ENCODE measurements at regions not wholly inside any gene's neighbourhood (a gene's known extent, or its start where the extent isn't known, plus 50 kb on each side); places are given as distances from the start of the nearest gene placed in this dataset.

DNA sequence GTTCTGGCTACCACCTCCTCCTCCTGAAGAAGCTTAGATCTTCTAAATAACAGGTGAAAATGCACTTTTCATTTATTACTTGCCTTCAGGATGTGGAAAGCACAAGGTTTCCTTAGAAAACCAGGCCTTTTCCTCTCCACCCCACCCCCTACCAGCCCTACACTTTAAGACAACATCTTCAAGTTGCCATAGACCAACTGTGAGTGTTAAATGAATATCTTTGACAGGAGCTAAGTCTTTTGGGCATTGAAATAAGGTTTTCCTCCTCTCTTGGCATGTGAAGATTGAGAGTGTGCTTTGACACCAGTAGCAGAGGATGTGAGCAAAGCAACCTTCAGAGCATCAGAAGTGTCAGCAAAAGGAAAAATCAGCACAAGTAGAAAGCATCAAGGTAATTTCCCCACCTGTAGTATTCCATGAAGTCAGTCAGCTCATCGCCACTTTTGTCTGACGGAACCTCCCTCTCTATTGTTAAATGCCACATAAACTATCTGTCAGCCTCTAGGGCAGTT, 532.3 kb upstream of the MMS22L start:
- no peak for TF ChIP-seq ZNF70 (CRISPR knock-in tag; IDR thresholded peaks at IDR 0.05)
- TF ChIP-seq ZC3H10 (CRISPR knock-in tag; IDR thresholded peaks at IDR 0.05), result no peak

Measured in SK-N-SH treated with all-trans-retinoic acid at 6 μM for 48 hours (cell line).